PC-3 (cell line): ENCODE measurements at regions not wholly inside any gene's neighbourhood (a gene's known extent, or its start where the extent isn't known, plus 50 kb on each side); places are given as distances from the start of the nearest gene placed in this dataset.

ENCODE experiments used
- ATAC-seq: fragments of 200-7000 bp; cut with Tn5 transposase; 2 replicates; pipeline ENCODE4 v1.9.1; 2020; ENCODE audit warnings: mild to moderate bottlenecking, moderate library complexity
- BruUV-seq: library from RNA; stranded (reverse); fragments of 400-500 nt; replicated peaks from 2 replicates; lab custom pipeline; 2021; lab: Mats Ljungman, UMichigan
- CTCF ChIA-PET: fragments of 300-600 bp; sonication (Branson Sonifier 250); formaldehyde crosslinking; loops from one replicate; lab custom pipeline; 2022; ENCODE audit warnings: antibody characterized with exemption; lab: Charles Lee
- POLR2A ChIA-PET: fragments of 300-600 bp; sonication (Branson Sonifier 250); formaldehyde crosslinking; loops from one replicate; lab custom pipeline; 2022; ENCODE audit warnings: antibody characterized with exemption; ENCODE audit not compliant: unreplicated experiment; lab: Charles Lee
- DNase-seq: peaks from one replicate; pipeline ENCODE4 v3.0.0-alpha.2; 2015
- H2AFZ ChIP-seq: fragments of 300-600 bp; sonication (generic); 2 replicates; pipeline ENCODE4 v1.6.0; 2016; ENCODE audit warnings: antibody characterized with exemption, low read length
- H3F3A ChIP-seq: fragments of 300-600 bp; sonication (generic); one replicate; pipeline ENCODE4 v1.6.0; 2017; ENCODE audit warnings: antibody characterized with exemption, low read length, control low read depth, mild to moderate bottlenecking; ENCODE audit not compliant: unreplicated experiment
- H3K27ac ChIP-seq: fragments of 300-600 bp; sonication (generic); 2 replicates; pipeline ENCODE4 v1.5.1; 2016; ENCODE audit warnings: mild to moderate bottlenecking, low read length
- H3K27me3 ChIP-seq: fragments of 300-600 bp; sonication (generic); 2 replicates; pipeline ENCODE4 v1.6.1; 2016; ENCODE audit warnings: low read length, mixed read lengths
- H3K36me3 ChIP-seq: fragments of 300-600 bp; sonication (generic); 2 replicates; pipeline ENCODE4 v1.6.1; 2016; ENCODE audit warnings: low read depth, mixed run types, low read length, mixed read lengths
- H3K4me1 ChIP-seq: fragments of 300-600 bp; sonication (generic); 2 replicates; pipeline ENCODE4 v1.5.1; 2016; ENCODE audit warnings: low read length; ENCODE audit not compliant: insufficient read depth
- H3K4me2 ChIP-seq: fragments of 300-600 bp; sonication (generic); 2 replicates; pipeline ENCODE4 v1.6.0; 2016; ENCODE audit warnings: low read length
- H3K4me3 ChIP-seq: fragments of 300-600 bp; sonication (generic); 2 replicates; pipeline ENCODE4 v1.5.1; 2016; ENCODE audit warnings: mild to moderate bottlenecking, low read length, mixed read lengths
- H3K79me2 ChIP-seq: fragments of 300-600 bp; sonication (generic); 2 replicates; pipeline ENCODE4 v1.6.1; 2017; ENCODE audit warnings: low read length, mixed read lengths
- H3K9ac ChIP-seq: fragments of 300-600 bp; sonication (generic); 2 replicates; pipeline ENCODE4 v1.6.0; 2016; ENCODE audit warnings: mild to moderate bottlenecking, low read length
- H3K9me2 ChIP-seq: fragments of 300-600 bp; sonication (generic); replicated peaks from 2 replicates; pipeline ENCODE4 v1.6.1; 2016; ENCODE audit warnings: mixed run types, low read length, mixed read lengths
- H3K9me3 ChIP-seq: fragments of 300-600 bp; sonication (generic); 2 replicates; pipeline ENCODE4 v1.6.1; 2016; ENCODE audit warnings: low read length, mixed read lengths
- H4K20me1 ChIP-seq: fragments of 300-600 bp; sonication (generic); 2 replicates; pipeline ENCODE4 v1.6.1; 2016; ENCODE audit warnings: low read length, mixed read lengths
- CTCF ChIP-seq: fragments of 300-600 bp; sonication (generic); conservative IDR thresholded peaks from 2 replicates; pipeline ENCODE4 v1.5.1; 2017; ENCODE audit warnings: antibody characterized with exemption, low read depth, mild to moderate bottlenecking, low read length
- EZH2 ChIP-seq: fragments of 300-600 bp; sonication (generic); IDR thresholded peaks from one replicate; pipeline ENCODE4 v1.6.1; 2017; ENCODE audit warnings: antibody characterized with exemption, mild to moderate bottlenecking, low read length; ENCODE audit not compliant: unreplicated experiment
- EZH2phosphoT487 ChIP-seq: fragments of 300-600 bp; sonication (generic); IDR thresholded peaks from 2 replicates; pipeline ENCODE4 v1.6.1; 2018; ENCODE audit warnings: mild to moderate bottlenecking, antibody characterized with exemption, low read length, borderline replicate concordance
- intact Hi-C: fragments of 100-400 bp; cut with micrococcal nuclease; formaldehyde crosslinking; loops from 2 replicates; pipeline ENCODE4 v1.9.0; 2023

GRCh38 chr4:37160653-37161052 is 83.9 kb upstream of the NWD2 start:
- intact Hi-C loops = no loop called here
- POLR2A ChIA-PET = no interaction called here
- Histone ChIP-seq H3K9me2 (no peaks in the 10 kb centered on the region), H3K4me1 (no peaks in the 10 kb centered on the region), H3K79me2 (no peaks in the 10 kb centered on the region), H2AFZ (no peak overlapping the region), H3K4me3 (no peak overlapping the region), H3K27ac (no peak overlapping the region), H3K27me3 (peaks cover 15% of the 10 kb centered on the region), H3K9ac (no peak overlapping the region), H4K20me1 (no peaks in the 10 kb centered on the region), H3K4me2 (no peak overlapping the region), H3K36me3 (no peaks in the 10 kb centered on the region), H3K9me3 (no peaks in the 10 kb centered on the region), H3F3A (no peaks in the 10 kb centered on the region)
- DNase-seq (no peak), ATAC-seq (no peak)
- CTCF ChIA-PET = no interaction called here
- no TSS peak for BruUV-seq
- no peak for TF ChIP-seq EZH2phosphoT487
- TF ChIP-seq EZH2 = no peak
- no peak for TF ChIP-seq CTCF

- no peak for TF ChIP-seq EZH2phosphoT487
- no peak for TF ChIP-seq EZH2
- no peak for TF ChIP-seq CTCF
- ATAC-seq = no peak
- CTCF ChIA-PET = no interaction called here
Measured at GRCh38 chr4:37165844-37166243, 78.7 kb upstream of the NWD2 start.

GRCh38 chr4:37169956-37170355 is 74.6 kb upstream of the NWD2 start:
- ATAC-seq (no peak), DNase-seq (no peak)
- no peak overlapping the region for H3K4me2 ChIP-seq
- no peak overlapping the region for H2AFZ ChIP-seq
- no peaks in the 10 kb centered on the region for H3F3A ChIP-seq
- H3K4me3 ChIP-seq = no peak overlapping the region
- no peak for TF ChIP-seq EZH2
- TF ChIP-seq CTCF = no peak
- TF ChIP-seq EZH2phosphoT487 = no peak
- H3K27me3 ChIP-seq = peaks cover 12% of the 10 kb centered on the region; the same call in 1 of the 2 replicates
- no peaks in the 10 kb centered on the region for H3K79me2 ChIP-seq
- intact Hi-C loops = no loop called here
- H3K27ac ChIP-seq = no peak overlapping the region
- no peaks in the 10 kb centered on the region for H4K20me1 ChIP-seq
- H3K9ac ChIP-seq = no peak overlapping the region
- ChIA-PET POLR2A (no interaction called here), CTCF (no interaction called here)
- H3K9me3 ChIP-seq = no peaks in the 10 kb centered on the region
- H3K36me3 ChIP-seq = no peaks in the 10 kb centered on the region
- H3K4me1 ChIP-seq = no peaks in the 10 kb centered on the region
- no peaks in the 10 kb centered on the region for H3K9me2 ChIP-seq
- BruUV-seq = no TSS peak

More at GRCh38 chr4:37165844-37166243, 78.7 kb upstream of the NWD2 start:
- no TSS peak for BruUV-seq
- H3K36me3 ChIP-seq = no peaks in the 10 kb centered on the region
- H4K20me1 ChIP-seq = no peaks in the 10 kb centered on the region
- POLR2A ChIA-PET = no interaction called here
- no peak overlapping the region for H2AFZ ChIP-seq
- no peaks in the 10 kb centered on the region for H3K9me2 ChIP-seq
- H3K9me3 ChIP-seq = no peaks in the 10 kb centered on the region
- no peak overlapping the region for H3K4me2 ChIP-seq
- no peaks in the 10 kb centered on the region for H3F3A ChIP-seq
- no peaks in the 10 kb centered on the region for H3K4me1 ChIP-seq
- H3K9ac ChIP-seq = no peak overlapping the region
- no peaks in the 10 kb centered on the region for H3K79me2 ChIP-seq
- peaks cover 23% of the 10 kb centered on the region for H3K27me3 ChIP-seq
- no peak overlapping the region for H3K4me3 ChIP-seq
- intact Hi-C loops = no loop called here
- no peak for DNase-seq
- H3K27ac ChIP-seq = no peak overlapping the region
